Breast epithelium (tissue), 4 donors: ENCODE measurements at regions not wholly inside any gene's neighbourhood (a gene's known extent, or its start where the extent isn't known, plus 50 kb on each side); places are given as distances from the start of the nearest gene placed in this dataset.

ENCODE experiments used
- DNase-seq, 2 donors: peaks; one replicate each; pipeline ENCODE4 v3.0.0-alpha.2; 2019; ENCODE audit warnings: low spot score in 2 of 2
- H3K27ac ChIP-seq, 2 donors: fragments of 200-600 bp; sonication (generic) in 1 of 2; one replicate each; pipeline ENCODE4 v1.5.1; 2016 to 2019; ENCODE audit warnings: mild to moderate bottlenecking in 1 of 2
- H3K27me3 ChIP-seq, 2 donors: fragments of 200-600 bp; sonication (generic) in 1 of 2; one replicate each; pipeline versions ENCODE4 v1.5.1 to v1.6.0; 2017 to 2019; ENCODE audit warnings: control low read depth in 1 of 2, mild to moderate bottlenecking in 1 of 2
- H3K36me3 ChIP-seq: fragments of 200-600 bp; one replicate; pipeline ENCODE4 v1.5.1; 2019
- H3K4me1 ChIP-seq, 2 donors: fragments of 200-600 bp; sonication (generic); one replicate each; pipeline ENCODE4 v1.5.1; 2016 to 2019; ENCODE audit warnings: control low read depth in 1 of 2
- H3K4me3 ChIP-seq, 3 donors: fragments of 200-600 bp; sonication (generic); 1 replicate in 2 of 3; 2 replicates in 1 of 3; pipeline ENCODE4 v1.5.1; 2016 to 2019; ENCODE audit warnings: mild to moderate bottlenecking in 3 of 3, moderate library complexity in 2 of 3
- H3K9me3 ChIP-seq, 2 donors: fragments of 200-600 bp; sonication (generic) in 1 of 2; one replicate each; pipeline ENCODE4 v1.5.1; 2016 to 2019; ENCODE audit warnings: control low read depth in 1 of 2
- POLR2A ChIP-seq: fragments of 450-650 bp; IDR thresholded peaks from one replicate; pipeline ENCODE4 v1.6.1; 2016; ENCODE audit warnings: antibody characterized with exemption, mild to moderate bottlenecking, moderate library complexity
- POLR2AphosphoS5 ChIP-seq, 3 donors: sonication (generic); formaldehyde crosslinking; IDR thresholded peaks; one replicate each; pipeline ENCODE4 v1.6.1; 2017; ENCODE audit warnings: antibody characterized with exemption in 3 of 3
- intact Hi-C: fragments of 100-400 bp; cut with DNase I; formaldehyde crosslinking; loops from one replicate; pipeline ENCODE4 v1.15.1; 2023; ENCODE audit warnings: low total_unique reads
- TF ChIP-seq, protein P1 (sequence below), 3 donors: fragments of 450-650 bp; IDR thresholded peaks; one replicate each; pipeline ENCODE4 v1.5.1; 2016 to 2017; ENCODE audit warnings: antibody characterized with exemption in 3 of 3, mild to moderate bottlenecking in 3 of 3, moderate library complexity in 3 of 3

DNA sequence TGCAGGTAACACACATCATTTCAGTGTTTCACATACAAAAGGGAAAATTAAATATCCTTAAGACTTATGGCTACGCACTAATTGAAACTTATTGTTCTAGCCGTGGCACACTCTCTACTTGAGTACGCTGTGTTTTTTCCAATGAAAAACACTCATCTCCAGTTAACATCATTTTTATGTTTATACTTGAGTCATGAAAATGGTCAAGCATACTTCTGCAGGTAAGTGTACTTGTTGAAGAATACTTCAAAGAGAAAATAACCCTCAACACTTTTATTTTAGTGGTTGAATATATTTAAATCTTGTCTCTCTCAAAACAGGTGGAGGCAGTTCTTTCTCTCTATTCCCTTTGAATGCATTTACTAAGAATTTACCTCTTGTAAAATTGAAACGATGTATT lies 538.7 kb upstream of the PCDH7 start:
- Histone ChIP-seq H3K27ac (no peak overlapping the region), H3K27me3 (no peaks in the 10 kb centered on the region), H3K9me3 (no peaks in the 10 kb centered on the region), H3K4me3 (no peak overlapping the region), H3K4me1 (no peaks in the 10 kb centered on the region), H3K36me3 (no peaks in the 10 kb centered on the region)
- DNase-seq = no peak
- TF ChIP-seq POLR2A (no peak), POLR2AphosphoS5 (IDR thresholded peaks at IDR 0.05) (no peak)
- TF ChIP-seq, protein P1, sequence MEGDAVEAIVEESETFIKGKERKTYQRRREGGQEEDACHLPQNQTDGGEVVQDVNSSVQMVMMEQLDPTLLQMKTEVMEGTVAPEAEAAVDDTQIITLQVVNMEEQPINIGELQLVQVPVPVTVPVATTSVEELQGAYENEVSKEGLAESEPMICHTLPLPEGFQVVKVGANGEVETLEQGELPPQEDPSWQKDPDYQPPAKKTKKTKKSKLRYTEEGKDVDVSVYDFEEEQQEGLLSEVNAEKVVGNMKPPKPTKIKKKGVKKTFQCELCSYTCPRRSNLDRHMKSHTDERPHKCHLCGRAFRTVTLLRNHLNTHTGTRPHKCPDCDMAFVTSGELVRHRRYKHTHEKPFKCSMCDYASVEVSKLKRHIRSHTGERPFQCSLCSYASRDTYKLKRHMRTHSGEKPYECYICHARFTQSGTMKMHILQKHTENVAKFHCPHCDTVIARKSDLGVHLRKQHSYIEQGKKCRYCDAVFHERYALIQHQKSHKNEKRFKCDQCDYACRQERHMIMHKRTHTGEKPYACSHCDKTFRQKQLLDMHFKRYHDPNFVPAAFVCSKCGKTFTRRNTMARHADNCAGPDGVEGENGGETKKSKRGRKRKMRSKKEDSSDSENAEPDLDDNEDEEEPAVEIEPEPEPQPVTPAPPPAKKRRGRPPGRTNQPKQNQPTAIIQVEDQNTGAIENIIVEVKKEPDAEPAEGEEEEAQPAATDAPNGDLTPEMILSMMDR (IDR thresholded peaks at IDR 0.05) = no peak
- intact Hi-C loops = no loop called here

DNA sequence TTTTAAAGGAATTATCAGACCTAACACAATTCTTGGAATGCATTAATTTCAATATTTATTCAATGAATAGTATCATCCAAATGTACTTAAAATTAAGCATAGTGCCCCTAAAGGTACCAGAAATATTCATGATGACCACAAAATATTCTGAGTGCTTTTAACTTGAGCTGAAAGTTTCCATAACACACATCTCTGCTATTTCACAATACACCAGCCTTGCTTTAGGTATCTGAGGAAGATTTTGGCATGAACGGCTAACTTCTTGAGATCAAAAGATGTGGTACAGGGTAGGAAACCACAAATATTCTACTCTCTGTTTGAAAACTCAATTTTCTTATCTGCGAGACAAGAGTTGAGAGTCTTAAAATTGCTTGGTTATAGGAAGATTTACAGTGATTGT lies 538.3 kb upstream of the PCDH7 start:
- H3K4me1 ChIP-seq = no peaks in the 10 kb centered on the region
- H3K27ac ChIP-seq = no peak overlapping the region
- TF ChIP-seq POLR2AphosphoS5 (IDR thresholded peaks at IDR 0.05) (no peak), POLR2A (no peak)
- TF ChIP-seq, protein P1 (IDR thresholded peaks at IDR 0.05) = no peak
- DNase-seq = no peak
- intact Hi-C loops = no loop called here
- H3K9me3 ChIP-seq = no peaks in the 10 kb centered on the region
- no peaks in the 10 kb centered on the region for H3K36me3 ChIP-seq
- H3K4me3 ChIP-seq = no peak overlapping the region
- H3K27me3 ChIP-seq = no peaks in the 10 kb centered on the region

DNA sequence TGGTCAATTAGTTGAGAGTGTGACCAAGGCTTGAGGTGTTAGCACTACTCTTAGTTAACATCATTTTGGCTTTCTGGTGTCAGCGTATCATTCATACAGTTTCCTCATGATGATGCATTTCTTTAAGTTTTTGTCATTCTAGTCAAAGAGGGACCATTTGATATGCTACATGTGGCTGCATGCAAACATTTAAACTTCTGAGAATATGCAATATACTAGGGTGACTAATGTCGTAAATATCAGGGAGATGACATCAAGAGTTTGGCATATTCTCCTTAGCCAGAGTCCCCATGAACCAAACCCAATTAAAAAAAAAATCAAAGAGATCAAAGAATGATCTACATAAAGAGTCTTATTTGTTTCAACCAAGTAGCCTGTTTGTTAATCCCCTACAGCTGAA lies 537.4 kb upstream of the PCDH7 start:
- H3K9me3 ChIP-seq = no peaks in the 10 kb centered on the region
- H3K4me3 ChIP-seq = no peak overlapping the region
- intact Hi-C loops = no loop called here
- no peak overlapping the region for H3K27ac ChIP-seq
- DNase-seq = no peak
- no peaks in the 10 kb centered on the region for H3K36me3 ChIP-seq
- H3K27me3 ChIP-seq = no peaks in the 10 kb centered on the region
- H3K4me1 ChIP-seq = no peaks in the 10 kb centered on the region
- TF ChIP-seq POLR2AphosphoS5 (IDR thresholded peaks at IDR 0.05) = no peak
- no peak for TF ChIP-seq POLR2A
- TF ChIP-seq, protein P1 (IDR thresholded peaks at IDR 0.05) = no peak

DNA sequence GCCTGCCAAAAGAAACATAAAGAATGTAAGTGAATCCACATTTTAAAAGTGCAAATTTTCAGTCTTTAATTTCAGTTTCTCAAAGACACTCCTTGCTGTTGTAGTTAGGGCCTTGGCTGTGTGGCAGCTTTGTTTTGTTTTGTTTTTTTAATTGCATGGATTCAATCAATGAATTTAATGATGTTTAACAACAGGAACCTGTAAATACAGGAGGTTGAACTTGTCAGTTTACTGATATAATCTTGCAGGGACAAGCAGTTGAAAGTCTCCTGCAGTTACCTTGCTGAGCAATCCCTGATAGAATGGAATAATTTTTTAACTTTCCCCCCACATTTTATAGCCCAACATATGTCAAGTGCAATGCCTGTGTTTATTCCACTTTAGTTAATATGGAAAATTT lies 528.3 kb upstream of the PCDH7 start:
- Histone ChIP-seq H3K9me3 (no peaks in the 10 kb centered on the region), H3K36me3 (no peaks in the 10 kb centered on the region), H3K4me1 (no peaks in the 10 kb centered on the region), H3K4me3 (no peak overlapping the region), H3K27me3 (no peaks in the 10 kb centered on the region), H3K27ac (no peak overlapping the region)
- TF ChIP-seq POLR2AphosphoS5 (IDR thresholded peaks at IDR 0.05) = no peak
- no peak for TF ChIP-seq POLR2A
- TF ChIP-seq, protein P1 (IDR thresholded peaks at IDR 0.05) = no peak
- no peak for DNase-seq
- intact Hi-C loops = no loop called here

DNA sequence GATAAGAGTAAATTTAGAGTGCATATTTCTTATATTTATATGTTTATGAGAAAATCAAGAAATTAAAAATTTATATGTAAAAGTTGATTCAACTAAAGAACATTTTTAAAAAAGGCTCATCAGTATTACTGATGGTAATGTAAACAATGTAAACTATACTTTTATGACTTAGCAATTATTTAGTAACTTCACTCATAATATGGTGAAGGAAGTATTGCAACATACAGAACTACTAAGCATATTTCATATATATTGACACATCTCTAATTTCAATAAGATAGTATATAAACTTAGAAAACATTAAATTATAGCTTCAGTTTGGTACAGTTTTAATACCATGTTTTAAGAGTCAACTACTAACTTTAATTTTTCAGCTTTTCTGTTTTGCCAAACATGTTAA lies 512.8 kb upstream of the PCDH7 start:
- DNase-seq = no peak
- no peak for TF ChIP-seq POLR2AphosphoS5 (IDR thresholded peaks at IDR 0.05)
- TF ChIP-seq, protein P1 (IDR thresholded peaks at IDR 0.05) = no peak
- TF ChIP-seq POLR2A = no peak
- Histone ChIP-seq H3K9me3 (peaks cover 0 to 11% of the 10 kb centered on the region in 2 donors), H3K4me3 (no peak overlapping the region), H3K36me3 (no peaks in the 10 kb centered on the region), H3K27ac (no peak overlapping the region), H3K4me1 (no peaks in the 10 kb centered on the region), H3K27me3 (no peaks in the 10 kb centered on the region)
- intact Hi-C loops = no loop called here
